ENCODE measurements at regions not wholly inside any gene's neighbourhood (a gene's known extent, or its start where the extent isn't known, plus 50 kb on each side); places are given as distances from the start of the nearest gene placed in this dataset.

GRCh38 chr12:114902665-114903064 lies 218.7 kb upstream of the TBX3 start:
- no peak overlapping the region for H3K27ac ChIP-seq (ENCODE audit: low read depth in 1 of 2, low read length in 2 of 2)
- no peaks in the 10 kb centered on the region for H4K20me1 ChIP-seq (ENCODE audit: insufficient read depth, low read length)
- no peak overlapping the region for H3K4me3 ChIP-seq (replicated peaks in 1 of 3; ENCODE audit: low read depth in 2 of 3, low read length in 3 of 3)
- no peaks in the 10 kb centered on the region for H3K79me2 ChIP-seq (ENCODE audit: insufficient read depth, low read length)
- peaks cover 4 to 11% of the 10 kb centered on the region in 2 donors for H3K9me3 ChIP-seq (replicated peaks in 1 of 2; ENCODE audit: control insufficient read depth in 1 of 2, insufficient read depth in 1 of 2, low read length in 2 of 2)
- Mint-ChIP-seq H3K27ac (no peak overlapping the region), H3K4me3 (no peak overlapping the region), H3K27me3 (ENCODE audit: low read depth in 3 of 3) (no peaks in the 10 kb centered on the region), H3K36me3 (no peaks in the 10 kb centered on the region), H3K9me3 (peaks cover 0 to 5% (median 2%) of the 10 kb centered on the region in 7 donors), H3K4me1 (no peaks in the 10 kb centered on the region)
- no peak for DNase-seq
- no peaks in the 10 kb centered on the region for H3K27me3 ChIP-seq (ENCODE audit: control insufficient read depth in 2 of 2, insufficient read depth in 2 of 2, low read length in 2 of 2)
- no peak for TF ChIP-seq CTCF (IDR thresholded peaks at IDR 0.05)
- no peaks in the 10 kb centered on the region for H3K36me3 ChIP-seq (replicated peaks in 1 of 2; ENCODE audit: control insufficient read depth in 1 of 2, insufficient read depth in 2 of 2, low read length in 2 of 2)
- intact Hi-C loops (cut with micrococcal nuclease): no loop called here
- H3K4me1 ChIP-seq (ENCODE audit: control insufficient read depth in 1 of 2, insufficient read depth in 2 of 2, low read length in 2 of 2): no peaks in the 10 kb centered on the region
- 90% methylated on average over 3 of the region's 5 CpGs for WGBS (ENCODE audit: insufficient coverage)
- no peak overlapping the region for H2AFZ ChIP-seq (ENCODE audit: insufficient read depth, low read depth, low read length, poor library complexity, severe bottlenecking)
- no peak overlapping the region for H3K4me2 ChIP-seq (replicated peaks; ENCODE audit: extremely low read depth, low read length, poor library complexity, severe bottlenecking)
- no peak overlapping the region for H3K9ac ChIP-seq (ENCODE audit: insufficient read depth, low read length, poor library complexity, severe bottlenecking)

DNA sequence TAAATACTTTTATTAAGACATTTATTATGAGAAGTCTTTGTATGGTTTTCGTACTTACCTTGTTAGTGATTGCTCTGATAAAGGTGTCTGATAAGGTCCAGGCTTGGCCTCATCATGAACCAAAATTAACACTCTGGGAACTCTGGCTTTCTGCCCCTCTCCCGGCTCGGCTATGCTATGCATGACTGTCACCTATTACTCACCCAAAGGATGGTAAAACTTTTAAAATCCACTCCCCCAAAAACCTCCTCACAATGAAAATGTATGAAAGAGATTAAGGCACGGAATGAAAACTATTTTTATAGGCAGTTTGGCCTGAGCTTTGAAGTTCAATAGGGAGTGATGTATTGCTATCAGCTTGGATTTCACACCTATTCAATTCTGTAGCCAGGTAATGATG lies 217.3 kb upstream of the TBX3 start:
- H3K36me3 ChIP-seq (replicated peaks in 1 of 2; ENCODE audit: control insufficient read depth in 1 of 2, insufficient read depth in 2 of 2, low read length in 2 of 2): no peaks in the 10 kb centered on the region
- peaks cover 0 to 5% (median 2%) of the 10 kb centered on the region in 7 donors for H3K9me3 Mint-ChIP-seq
- no peaks in the 10 kb centered on the region for H4K20me1 ChIP-seq (ENCODE audit: insufficient read depth, low read length)
- H3K79me2 ChIP-seq (ENCODE audit: insufficient read depth, low read length): no peaks in the 10 kb centered on the region
- DNase-seq: no peak
- WGBS (ENCODE audit: insufficient coverage): no CpG with 5 or more reads among the region's 4 CpGs
- no peak overlapping the region for H3K4me2 ChIP-seq (replicated peaks; ENCODE audit: extremely low read depth, low read length, poor library complexity, severe bottlenecking)
- H3K4me1 ChIP-seq (ENCODE audit: control insufficient read depth in 1 of 2, insufficient read depth in 2 of 2, low read length in 2 of 2): no peaks in the 10 kb centered on the region
- H3K27me3 ChIP-seq (ENCODE audit: control insufficient read depth in 2 of 2, insufficient read depth in 2 of 2, low read length in 2 of 2): no peaks in the 10 kb centered on the region
- H3K4me3 ChIP-seq (replicated peaks in 1 of 3; ENCODE audit: low read depth in 2 of 3, low read length in 3 of 3): no peak overlapping the region
- peaks cover 4 to 11% of the 10 kb centered on the region in 2 donors for H3K9me3 ChIP-seq (replicated peaks in 1 of 2; ENCODE audit: control insufficient read depth in 1 of 2, insufficient read depth in 1 of 2, low read length in 2 of 2)
- H3K27ac Mint-ChIP-seq: no peak overlapping the region
- intact Hi-C loops (cut with micrococcal nuclease): no loop called here
- H3K27me3 Mint-ChIP-seq (ENCODE audit: low read depth in 3 of 3): no peaks in the 10 kb centered on the region
- H3K9ac ChIP-seq (ENCODE audit: insufficient read depth, low read length, poor library complexity, severe bottlenecking): no peak overlapping the region
- no peaks in the 10 kb centered on the region for H3K4me1 Mint-ChIP-seq
- no peak overlapping the region for H2AFZ ChIP-seq (ENCODE audit: insufficient read depth, low read depth, low read length, poor library complexity, severe bottlenecking)
- no peak for TF ChIP-seq CTCF (IDR thresholded peaks at IDR 0.05)
- no peak overlapping the region for H3K4me3 Mint-ChIP-seq
- H3K27ac ChIP-seq (ENCODE audit: low read depth in 1 of 2, low read length in 2 of 2): no peak overlapping the region
- H3K36me3 Mint-ChIP-seq: no peaks in the 10 kb centered on the region
